A549 (cell line): ENCODE measurements at regions not wholly inside any gene's neighbourhood (a gene's known extent, or its start where the extent isn't known, plus 50 kb on each side); places are given as distances from the start of the nearest gene placed in this dataset.

Source experiments
- ATAC-seq, 2 experiments: fragments of 200-7000 bp in 1 of 2; fragments of >200 bp in 1 of 2; cut with Nextera tagmentation in 1 of 2; cut with Tn5 transposase in 1 of 2; 3 replicates each; pipeline versions ENCODE4 v1.8.0 to v1.9.1; 2018 to 2020; ENCODE audit warnings: mild to moderate bottlenecking in 1 of 2, moderate library complexity in 1 of 2
- CTCF ChIA-PET: fragments of 300-600 bp; sonication (Branson Sonifier 250); formaldehyde crosslinking; extraction: SDS; loops from one replicate; lab custom pipeline; 2021; ENCODE audit warnings: antibody characterized with exemption, inconsistent platforms; lab: Yijun Ruan, JAX
- POLR2A ChIA-PET: fragments of 350-600 bp; formaldehyde crosslinking; extraction: SDS; loops from one replicate; lab custom pipeline; 2021; ENCODE audit warnings: antibody characterized with exemption, inconsistent platforms; lab: Yijun Ruan, JAX
- DNase-seq, 2 experiments: peaks; one replicate each; pipeline versions ENCODE4 v3.0.0 to v3.0.0-alpha.2; 2011 to 2016; ENCODE audit warnings: low read depth in 1 of 2, low spot score in 1 of 2
- FAIRE-seq: peaks from 2 replicates; lab custom pipeline; 2011; peaks lifted over from hg19 to GRCh38; lab: Jason Lieb, UNC
- H3K27ac ChIP-seq, 2 experiments: fragments of >200 bp; sonication (Bioruptor Twin); formaldehyde crosslinking; 3 replicates each; pipeline ENCODE4 v1.5.1; 2016 to 2017
- H3K4me1 ChIP-seq: fragments of >200 bp; sonication (Bioruptor Twin); formaldehyde crosslinking; 3 replicates; pipeline ENCODE4 v1.6.1; 2016
- H3K4me2 ChIP-seq: fragments of >200 bp; sonication (Bioruptor Twin); formaldehyde crosslinking; 3 replicates; pipeline ENCODE4 v1.6.1; 2016
- H3K4me3 ChIP-seq: fragments of >200 bp; sonication (Bioruptor Twin); formaldehyde crosslinking; 3 replicates; pipeline ENCODE4 v1.5.1; 2016
- H3K9me3 ChIP-seq: fragments of >200 bp; sonication (Bioruptor Twin); formaldehyde crosslinking; 3 replicates; pipeline ENCODE4 v1.6.1; 2016
- BCL3 ChIP-seq: fragments of >200 bp; sonication (Bioruptor Twin); formaldehyde crosslinking; IDR thresholded peaks from 3 replicates; pipeline ENCODE4 v1.6.1; 2016
- CBX2 ChIP-seq: fragments of 200-600 bp; sonication (generic); IDR thresholded peaks from 2 replicates; pipeline ENCODE4 v1.6.1; 2016; ENCODE audit warnings: low read depth, mild to moderate bottlenecking, borderline replicate concordance
- CEBPB ChIP-seq, 2 experiments: fragments of >200 bp in 1 of 2; sonication (Bioruptor Twin) in 1 of 2; formaldehyde crosslinking in 1 of 2; IDR thresholded peaks; 2 replicates each; pipeline ENCODE4 v1.6.1; 2012 to 2016
- CHD4 ChIP-seq: fragments of 200-600 bp; sonication (generic); IDR thresholded peaks from 2 replicates; pipeline ENCODE4 v1.6.1; 2016; ENCODE audit warnings: antibody characterized with exemption, mild to moderate bottlenecking, borderline replicate concordance
- EHF ChIP-seq: fragments of 250-450 bp; sonication (Bioruptor Pico); IDR thresholded peaks from 2 replicates; pipeline ENCODE4 v1.5.0; 2020; ENCODE audit warnings: mild to moderate bottlenecking
- EHMT2 ChIP-seq: fragments of 200-600 bp; sonication (generic); IDR thresholded peaks from 2 replicates; pipeline ENCODE4 v1.6.1; 2016; ENCODE audit warnings: antibody characterized with exemption, low read depth, mild to moderate bottlenecking, moderate library complexity
- ESRRA ChIP-seq: fragments of 150-350 bp; IDR thresholded peaks from 2 replicates; pipeline ENCODE4 v1.6.1; 2014; ENCODE audit warnings: mild to moderate bottlenecking, low read length, borderline replicate concordance
- FOSL2 ChIP-seq, 2 experiments: fragments of 450-650 bp in 1 of 2; fragments of >200 bp in 1 of 2; sonication (Bioruptor Twin) in 1 of 2; formaldehyde crosslinking; IDR thresholded peaks; 2 replicates each; pipeline versions ENCODE4 v1.5.0 to v1.6.1; 2016 to 2020; ENCODE audit warnings: mild to moderate bottlenecking in 1 of 2, moderate library complexity in 1 of 2
- FOXS1 ChIP-seq: fragments of 250-450 bp; sonication (Bioruptor Pico); IDR thresholded peaks from 2 replicates; pipeline ENCODE4 v1.5.0; 2020; ENCODE audit warnings: mild to moderate bottlenecking, moderate library complexity
- HOXB5 ChIP-seq: fragments of 250-450 bp; sonication (Bioruptor Pico); IDR thresholded peaks from 2 replicates; pipeline ENCODE4 v1.5.0; 2020; ENCODE audit warnings: mild to moderate bottlenecking, moderate library complexity
- JUN ChIP-seq, 2 experiments: fragments of >200 bp; sonication (Bioruptor Twin); formaldehyde crosslinking; IDR thresholded peaks; 2 replicates in 1 of 2; 3 replicates in 1 of 2; pipeline ENCODE4 v1.6.1; 2016 to 2017
- MAFK ChIP-seq: fragments of 450-650 bp; IDR thresholded peaks from 2 replicates; pipeline ENCODE4 v1.6.1; 2014; ENCODE audit not compliant: partially characterized antibody
- POLR2A ChIP-seq: IDR thresholded peaks from 2 replicates; pipeline ENCODE4 v1.6.1; 2012; ENCODE audit warnings: mild to moderate bottlenecking, low read length
- RAD21 ChIP-seq, 2 experiments: fragments of >200 bp in 1 of 2; sonication (Bioruptor Twin) in 1 of 2; formaldehyde crosslinking in 1 of 2; IDR thresholded peaks in 1 of 2; conservative IDR thresholded peaks in 1 of 2; 2 replicates in 1 of 2; 3 replicates in 1 of 2; pipeline ENCODE4 v1.6.1; 2012 to 2018; ENCODE audit warnings: inconsistent platforms in 1 of 2
- RARB ChIP-seq: fragments of 250-450 bp; sonication (Bioruptor Pico); IDR thresholded peaks from 2 replicates; pipeline ENCODE4 v1.8.0; 2021; ENCODE audit warnings: mild to moderate bottlenecking, moderate library complexity
- RCOR1 ChIP-seq: fragments of 150-350 bp; IDR thresholded peaks from 2 replicates; pipeline ENCODE4 v1.6.1; 2014; ENCODE audit warnings: antibody characterized with exemption, low read length, low read depth
- SMC3 ChIP-seq: fragments of >200 bp; sonication (Bioruptor Twin); formaldehyde crosslinking; IDR thresholded peaks from 3 replicates; pipeline ENCODE4 v1.6.1; 2018; ENCODE audit warnings: inconsistent platforms
- SREBF2 ChIP-seq: fragments of 450-650 bp; IDR thresholded peaks from 2 replicates; pipeline ENCODE4 v1.6.1; 2014; ENCODE audit warnings: mild to moderate bottlenecking, moderate library complexity
- TFCP2L1 ChIP-seq: fragments of 250-450 bp; sonication (Bioruptor Pico); IDR thresholded peaks from 2 replicates; pipeline ENCODE4 v1.5.0; 2021; ENCODE audit warnings: mild to moderate bottlenecking
- USF2 ChIP-seq: fragments of 450-650 bp; IDR thresholded peaks from 2 replicates; pipeline ENCODE4 v1.6.1; 2014; ENCODE audit warnings: antibody characterized with exemption
- ZFP36 ChIP-seq: fragments of 450-650 bp; IDR thresholded peaks from 2 replicates; pipeline ENCODE4 v1.6.1; 2014; ENCODE audit warnings: borderline replicate concordance; ENCODE audit not compliant: partially characterized antibody
- ZNF302 ChIP-seq: fragments of 250-450 bp; sonication (Bioruptor Pico); IDR thresholded peaks from 2 replicates; pipeline ENCODE4 v1.9.0; 2021; ENCODE audit warnings: inconsistent platforms, mild to moderate bottlenecking, moderate library complexity
- ZSCAN20 ChIP-seq: fragments of 250-450 bp; sonication (Bioruptor Pico); IDR thresholded peaks from 2 replicates; pipeline ENCODE4 v1.8.0; 2022; ENCODE audit warnings: mild to moderate bottlenecking, moderate library complexity
- WGBS: methylation state at CpG from one replicate; pipeline ENCODE4 v1.1.6; 2017; ENCODE audit errors: missing lambda C conversion rate; 5-methylcytosine and 5-hydroxymethylcytosine counted together
- TF ChIP-seq, protein P1 (sequence below): fragments of 250-450 bp; sonication (Bioruptor Pico); IDR thresholded peaks from 2 replicates; pipeline ENCODE4 v1.5.0; 2021; ENCODE audit warnings: mild to moderate bottlenecking, moderate library complexity, borderline replicate concordance
- TF ChIP-seq, protein P2 (sequence below): fragments of >200 bp; sonication (Bioruptor Twin); formaldehyde crosslinking; IDR thresholded peaks from 2 replicates; pipeline ENCODE4 v1.6.1; 2016

DNA sequence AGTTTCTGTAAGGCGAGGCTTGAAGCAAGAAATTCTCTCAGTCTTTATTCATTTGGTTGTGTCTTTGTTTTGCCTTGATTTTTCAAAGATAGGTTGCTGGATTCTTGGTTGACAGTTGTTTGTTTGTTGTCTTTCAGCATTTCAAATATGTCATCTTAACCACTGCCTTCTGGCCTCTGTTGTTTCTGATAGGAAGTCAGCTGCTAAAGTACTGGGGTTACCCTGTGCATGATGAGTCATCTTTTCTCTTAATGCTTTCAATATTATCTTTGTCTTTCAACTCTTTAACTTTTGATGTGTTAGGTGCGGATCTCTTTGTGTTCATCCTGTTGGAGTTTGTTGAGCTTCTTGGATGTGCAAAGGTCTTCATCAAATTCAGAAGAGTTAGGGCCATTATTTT, 1571.3 kb downstream of the MAT2B start:
- no peak for TF ChIP-seq HOXB5 (CRISPR knock-in tag)
- TF ChIP-seq FOSL2 (IDR thresholded peaks at IDR 0.05), result no peak
- TF ChIP-seq FOSL2 (CRISPR knock-in tag; IDR thresholded peaks at IDR 0.05), result peak; percentile 46; the same call in 1 of the 2 replicates
- Histone ChIP-seq H3K9me3 (no peaks in the 10 kb centered on the region), H3K4me2 (no peak overlapping the region), H3K4me3 (no peak overlapping the region), H3K27ac (no peak overlapping the region), H3K4me1 (no peaks in the 10 kb centered on the region)
- ChIA-PET POLR2A (no interaction called here), CTCF (no interaction called here)
- 4% methylated on average over 2 of the region's 2 CpGs for WGBS
- no peak for DNase-seq
- no peak for ATAC-seq
- no peak for FAIRE-seq

- TF ChIP-seq ZFP36 (no peak), CHD4 (no peak), ESRRA (no peak), FOXS1 (CRISPR knock-in tag) (no peak), CEBPB (IDR thresholded peaks at IDR 0.05) (no peak), RCOR1 (no peak), EHF (CRISPR knock-in tag) (no peak), RAD21 (conservative IDR thresholded peaks at IDR 0.05 in 1 of 2, IDR thresholded peaks at IDR 0.05 in 1 of 2) (no peak), RARB (CRISPR knock-in tag) (no peak), BCL3 (no peak), ZSCAN20 (CRISPR knock-in tag) (no peak), CBX2 (no peak)
- Histone ChIP-seq H3K27ac (no peak overlapping the region), H3K4me1 (no peaks in the 10 kb centered on the region), H3K9me3 (no peaks in the 10 kb centered on the region), H3K4me3 (no peak overlapping the region), H3K4me2 (no peak overlapping the region)
- ATAC-seq, result no peak
- no peak for FAIRE-seq
- ChIA-PET POLR2A (no interaction called here), CTCF (no interaction called here)
- DNase-seq, result no peak
- 14% methylated on average over 3 of the region's 3 CpGs for WGBS
Observed at GRCh38 chr5:165079389-165079788, 1574.0 kb downstream of the MAT2B start.

DNA sequence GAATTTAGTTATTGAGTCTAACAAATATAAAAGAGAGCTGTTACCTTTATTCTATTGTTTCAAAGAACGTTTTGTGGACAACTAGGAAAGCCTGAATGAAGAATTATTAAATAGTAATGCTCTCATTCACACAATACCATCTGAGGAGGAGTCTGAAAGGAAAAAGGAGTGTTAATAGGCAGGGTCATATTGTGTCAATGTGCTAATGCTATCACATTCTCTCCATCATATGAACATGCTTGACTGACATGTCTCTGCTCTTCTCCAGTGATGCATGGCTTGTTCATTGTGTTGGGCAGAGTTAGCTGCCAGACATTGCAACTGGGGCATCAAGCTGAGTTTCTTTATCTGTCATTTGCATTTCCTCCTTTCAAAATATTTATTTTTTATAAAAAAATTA, 1578.0 kb downstream of the MAT2B start:
- POLR2A ChIA-PET, result no interaction called here
- ATAC-seq, result no peak
- Histone ChIP-seq H3K27ac (no peak overlapping the region), H3K4me2 (no peak overlapping the region)
- TF ChIP-seq, protein P1, sequence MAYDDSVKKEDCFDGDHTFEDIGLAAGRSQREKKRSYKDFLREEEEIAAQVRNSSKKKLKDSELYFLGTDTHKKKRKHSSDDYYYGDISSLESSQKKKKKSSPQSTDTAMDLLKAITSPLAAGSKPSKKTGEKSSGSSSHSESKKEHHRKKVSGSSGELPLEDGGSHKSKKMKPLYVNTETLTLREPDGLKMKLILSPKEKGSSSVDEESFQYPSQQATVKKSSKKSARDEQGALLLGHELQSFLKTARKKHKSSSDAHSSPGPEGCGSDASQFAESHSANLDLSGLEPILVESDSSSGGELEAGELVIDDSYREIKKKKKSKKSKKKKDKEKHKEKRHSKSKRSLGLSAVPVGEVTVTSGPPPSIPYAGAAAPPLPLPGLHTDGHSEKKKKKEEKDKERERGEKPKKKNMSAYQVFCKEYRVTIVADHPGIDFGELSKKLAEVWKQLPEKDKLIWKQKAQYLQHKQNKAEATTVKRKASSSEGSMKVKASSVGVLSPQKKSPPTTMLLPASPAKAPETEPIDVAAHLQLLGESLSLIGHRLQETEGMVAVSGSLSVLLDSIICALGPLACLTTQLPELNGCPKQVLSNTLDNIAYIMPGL (CRISPR knock-in tag), result no peak
- TF ChIP-seq MAFK (no peak), POLR2A (no peak), EHMT2 (no peak), USF2 (no peak), JUN (IDR thresholded peaks at IDR 0.05) (no peak), SMC3 (no peak), RARB (CRISPR knock-in tag) (no peak), SREBF2 (no peak), ZNF302 (CRISPR knock-in tag) (no peak), TFCP2L1 (CRISPR knock-in tag) (no peak)
- TF ChIP-seq, protein P2, sequence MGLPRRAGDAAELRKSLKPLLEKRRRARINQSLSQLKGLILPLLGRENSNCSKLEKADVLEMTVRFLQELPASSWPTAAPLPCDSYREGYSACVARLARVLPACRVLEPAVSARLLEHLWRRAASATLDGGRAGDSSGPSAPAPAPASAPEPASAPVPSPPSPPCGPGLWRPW, result no peak
- TF ChIP-seq, all 56 proteins: peak for 0
- no peak overlapping the region for H3K4me3 ChIP-seq
- no peak for FAIRE-seq
- 0% methylated on average over 1 of the region's 1 CpG for WGBS
- DNase-seq, result no peak
- CTCF ChIA-PET, result no interaction called here
- H3K4me1 ChIP-seq, result no peaks in the 10 kb centered on the region
- H3K9me3 ChIP-seq, result no peaks in the 10 kb centered on the region
